ENCODE measurements at regions not wholly inside any gene's neighbourhood (a gene's known extent, or its start where the extent isn't known, plus 50 kb on each side); places are given as distances from the start of the nearest gene placed in this dataset.

DNA sequence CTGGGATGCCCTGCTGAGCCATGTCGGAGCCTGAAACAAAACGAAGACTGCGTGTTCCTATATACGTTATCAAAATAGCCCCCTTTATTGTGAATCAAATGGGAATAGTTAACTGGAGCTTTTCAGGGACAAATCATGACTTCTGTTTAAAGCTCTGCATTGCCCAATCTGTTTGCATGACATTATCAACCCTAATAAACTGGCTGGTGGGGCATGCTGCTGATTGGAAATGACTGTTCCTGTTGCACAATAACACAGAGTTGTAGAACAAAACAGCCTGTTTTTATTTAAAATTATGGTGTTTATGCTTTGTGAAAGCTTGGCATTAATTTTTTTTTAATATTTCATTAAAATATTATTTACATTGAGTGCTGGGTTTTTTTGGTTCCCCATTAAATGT lies 215.5 kb downstream of the TMEM167A start:
- CTCF ChIA-PET: no interaction called here
- H3K9me3 Mint-ChIP-seq: no peaks in the 10 kb centered on the region
- no peak overlapping the region for H3K27ac ChIP-seq (ENCODE audit: low read depth, low read length)
- no peak overlapping the region for H3K4me3 ChIP-seq (ENCODE audit: low read length)
- no peak for DNase-seq
- no peaks in the 10 kb centered on the region for H3K9me3 ChIP-seq (ENCODE audit: low read length)
- no peaks in the 10 kb centered on the region for H3K4me1 Mint-ChIP-seq
- H3K4me3 Mint-ChIP-seq: no peak overlapping the region
- H3K4me1 ChIP-seq (ENCODE audit: insufficient read depth, low read length): no peaks in the 10 kb centered on the region
- no peak overlapping the region for H3K27ac Mint-ChIP-seq
- H3K36me3 ChIP-seq (ENCODE audit: insufficient read depth, low read length): no peaks in the 10 kb centered on the region
- H3K36me3 Mint-ChIP-seq: no peaks in the 10 kb centered on the region
- POLR2A ChIA-PET: no interaction called here
- peaks cover 0 to 2% of the 10 kb centered on the region in 2 donors for H3K27me3 Mint-ChIP-seq
- no peaks in the 10 kb centered on the region for H3K27me3 ChIP-seq (ENCODE audit: insufficient read depth, low read length, poor library complexity, severe bottlenecking)

- POLR2A ChIA-PET: no interaction called here
- no peak overlapping the region for H3K4me3 Mint-ChIP-seq
- no peaks in the 10 kb centered on the region for H3K9me3 Mint-ChIP-seq
- no peak for DNase-seq
- no peak overlapping the region for H3K27ac ChIP-seq (ENCODE audit: low read depth, low read length)
- no peak overlapping the region for H3K27ac Mint-ChIP-seq
- CTCF ChIA-PET: no interaction called here
- H3K4me1 ChIP-seq (ENCODE audit: insufficient read depth, low read length): no peaks in the 10 kb centered on the region
- no peaks in the 10 kb centered on the region for H3K9me3 ChIP-seq (ENCODE audit: low read length)
- H3K36me3 ChIP-seq (ENCODE audit: insufficient read depth, low read length): no peaks in the 10 kb centered on the region
- H3K27me3 Mint-ChIP-seq: peaks cover 0 to 2% of the 10 kb centered on the region in 2 donors
- no peaks in the 10 kb centered on the region for H3K4me1 Mint-ChIP-seq
- no peaks in the 10 kb centered on the region for H3K36me3 Mint-ChIP-seq
- no peaks in the 10 kb centered on the region for H3K27me3 ChIP-seq (ENCODE audit: insufficient read depth, low read length, poor library complexity, severe bottlenecking)
- H3K4me3 ChIP-seq (ENCODE audit: low read length): no peak overlapping the region
These were observed 217.6 kb downstream of the TMEM167A start for GRCh38 chr5:82859451-82860140.

DNA sequence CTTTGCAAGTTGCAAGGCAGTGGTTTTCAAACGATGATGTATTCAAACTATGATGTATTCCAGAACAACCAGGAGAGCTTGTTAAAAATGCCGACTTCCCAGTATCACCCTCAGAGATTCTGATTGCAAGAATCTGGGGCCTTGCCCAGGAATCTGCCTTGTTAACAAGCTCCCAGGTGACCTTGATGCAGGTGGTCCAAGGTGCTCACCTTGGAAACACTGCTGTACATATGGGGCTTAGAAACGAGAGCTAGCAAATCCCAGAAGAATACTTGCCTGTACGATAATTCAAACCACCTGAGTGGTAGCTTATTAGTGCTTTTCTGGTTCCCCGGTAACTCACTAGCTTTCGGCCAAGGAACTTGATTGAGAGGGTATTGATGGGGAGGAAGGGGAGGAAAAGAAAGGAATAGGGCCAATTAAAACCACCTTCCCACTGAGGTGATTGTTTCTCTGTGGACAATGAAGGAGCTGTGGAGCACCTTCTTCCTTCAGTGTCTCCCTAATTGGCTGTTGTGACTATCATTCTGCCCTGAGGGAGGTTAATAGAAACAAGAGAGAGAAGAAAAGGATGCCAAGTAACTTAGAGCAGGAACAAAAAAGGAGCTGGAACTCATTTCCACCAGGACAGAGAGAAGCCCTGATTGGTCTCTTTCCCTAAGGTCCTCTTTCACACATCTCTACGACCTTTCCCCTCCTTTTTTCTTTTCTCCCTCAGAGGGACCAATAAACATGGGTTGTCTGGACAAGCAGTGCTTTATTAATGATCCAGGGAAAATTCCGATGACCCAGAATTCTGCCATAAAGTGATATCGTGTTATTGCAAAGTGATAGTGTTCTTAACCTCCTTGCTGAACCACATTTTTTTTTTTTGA lies 218.8 kb downstream of the TMEM167A start:
- ChIA-PET POLR2A (no interaction called here), CTCF (no interaction called here)
- Mint-ChIP-seq H3K36me3 (no peaks in the 10 kb centered on the region), H3K4me3 (no peak overlapping the region), H3K27ac (no peak overlapping the region), H3K27me3 (peaks cover 0 to 2% of the 10 kb centered on the region in 2 donors), H3K9me3 (no peaks in the 10 kb centered on the region), H3K4me1 (no peaks in the 10 kb centered on the region)
- no peaks in the 10 kb centered on the region for H3K4me1 ChIP-seq (ENCODE audit: insufficient read depth, low read length)
- no peak for DNase-seq
- H3K36me3 ChIP-seq (ENCODE audit: insufficient read depth, low read length): no peaks in the 10 kb centered on the region
- no peak overlapping the region for H3K27ac ChIP-seq (ENCODE audit: low read depth, low read length)
- no peak overlapping the region for H3K4me3 ChIP-seq (ENCODE audit: low read length)
- H3K9me3 ChIP-seq (ENCODE audit: low read length): no peaks in the 10 kb centered on the region
- H3K27me3 ChIP-seq (ENCODE audit: insufficient read depth, low read length, poor library complexity, severe bottlenecking): no peaks in the 10 kb centered on the region

GRCh38 chr5:82855893-82856550 lies 221.2 kb downstream of the TMEM167A start:
- no peaks in the 10 kb centered on the region for H3K4me1 Mint-ChIP-seq
- no peaks in the 10 kb centered on the region for H3K4me1 ChIP-seq (ENCODE audit: insufficient read depth, low read length)
- no peaks in the 10 kb centered on the region for H3K27me3 Mint-ChIP-seq
- H3K9me3 ChIP-seq (ENCODE audit: low read length): no peaks in the 10 kb centered on the region
- H3K4me3 ChIP-seq (ENCODE audit: low read length): no peak overlapping the region
- H3K4me3 Mint-ChIP-seq: no peak overlapping the region
- H3K27me3 ChIP-seq (ENCODE audit: insufficient read depth, low read length, poor library complexity, severe bottlenecking): no peaks in the 10 kb centered on the region
- H3K27ac ChIP-seq (ENCODE audit: low read depth, low read length): no peak overlapping the region
- H3K36me3 ChIP-seq (ENCODE audit: insufficient read depth, low read length): no peaks in the 10 kb centered on the region
- no peak for DNase-seq
- H3K27ac Mint-ChIP-seq: no peak overlapping the region
- ChIA-PET CTCF (no interaction called here), POLR2A (no interaction called here)
- H3K9me3 Mint-ChIP-seq: no peaks in the 10 kb centered on the region
- no peaks in the 10 kb centered on the region for H3K36me3 Mint-ChIP-seq

- Mint-ChIP-seq H3K4me3 (no peak overlapping the region), H3K4me1 (no peaks in the 10 kb centered on the region), H3K9me3 (no peaks in the 10 kb centered on the region), H3K27me3 (no peaks in the 10 kb centered on the region), H3K27ac (no peak overlapping the region), H3K36me3 (no peaks in the 10 kb centered on the region)
- Histone ChIP-seq H3K36me3 (ENCODE audit: insufficient read depth, low read length) (no peaks in the 10 kb centered on the region), H3K9me3 (ENCODE audit: low read length) (no peaks in the 10 kb centered on the region), H3K27ac (ENCODE audit: low read depth, low read length) (no peak overlapping the region), H3K27me3 (ENCODE audit: insufficient read depth, low read length, poor library complexity, severe bottlenecking) (no peaks in the 10 kb centered on the region), H3K4me3 (ENCODE audit: low read length) (no peak overlapping the region), H3K4me1 (ENCODE audit: insufficient read depth, low read length) (no peaks in the 10 kb centered on the region)
- ChIA-PET CTCF (no interaction called here), POLR2A (no interaction called here)
- no peak for DNase-seq
These were observed 222.2 kb downstream of the TMEM167A start for GRCh38 chr5:82854956-82855355.

DNA sequence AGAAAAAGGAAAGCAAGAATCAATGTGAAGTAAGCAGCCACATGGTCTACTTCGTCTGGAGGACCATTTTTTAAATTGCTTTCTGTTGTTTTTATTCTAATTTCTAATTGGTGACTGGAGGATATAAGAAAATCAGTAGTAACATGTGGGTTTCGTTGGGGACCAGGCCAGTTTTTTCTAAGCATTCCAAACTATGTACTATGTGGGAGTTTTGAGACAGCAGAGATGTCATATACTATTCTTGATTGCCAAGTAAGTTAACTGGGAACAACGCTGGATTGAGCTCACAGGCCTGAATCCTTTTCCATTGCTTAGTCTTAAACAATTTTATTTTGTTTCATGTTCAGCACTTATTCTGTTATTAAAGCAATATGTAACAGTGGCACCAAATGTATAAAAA lies 225.7 kb downstream of the TMEM167A start:
- H3K27ac ChIP-seq (ENCODE audit: low read depth, low read length): no peak overlapping the region
- Mint-ChIP-seq H3K9me3 (no peaks in the 10 kb centered on the region), H3K27me3 (peaks cover 0 to 3% of the 10 kb centered on the region in 2 donors), H3K4me1 (no peaks in the 10 kb centered on the region), H3K27ac (no peak overlapping the region), H3K4me3 (no peak overlapping the region), H3K36me3 (no peaks in the 10 kb centered on the region)
- H3K27me3 ChIP-seq (ENCODE audit: insufficient read depth, low read length, poor library complexity, severe bottlenecking): no peaks in the 10 kb centered on the region
- H3K36me3 ChIP-seq (ENCODE audit: insufficient read depth, low read length): no peaks in the 10 kb centered on the region
- no peak for DNase-seq
- no peak overlapping the region for H3K4me3 ChIP-seq (ENCODE audit: low read length)
- ChIA-PET CTCF (no interaction called here), POLR2A (no interaction called here)
- H3K9me3 ChIP-seq (ENCODE audit: low read length): no peaks in the 10 kb centered on the region
- no peaks in the 10 kb centered on the region for H3K4me1 ChIP-seq (ENCODE audit: insufficient read depth, low read length)

DNA sequence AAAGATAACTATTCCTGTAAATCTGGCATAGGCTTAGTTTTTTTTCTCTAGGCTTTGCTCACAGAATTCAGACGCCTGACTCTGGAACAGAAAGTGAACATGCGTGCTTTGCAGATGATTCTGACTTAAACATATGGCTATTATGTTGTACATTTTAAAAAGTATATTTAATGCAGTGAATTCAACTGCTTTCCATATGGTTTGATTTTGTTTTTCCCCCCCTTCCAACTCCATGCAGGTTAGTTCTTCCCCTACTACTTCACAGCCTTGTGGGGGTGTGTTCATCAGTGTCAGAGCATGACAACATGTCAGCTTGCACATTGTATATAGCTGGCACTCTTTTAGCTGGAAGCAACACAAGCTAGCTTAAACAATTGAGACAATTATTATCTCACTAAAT lies 226.8 kb downstream of the TMEM167A start:
- no peak overlapping the region for H3K4me3 ChIP-seq (ENCODE audit: low read length)
- H3K4me1 ChIP-seq (ENCODE audit: insufficient read depth, low read length): no peaks in the 10 kb centered on the region
- no peaks in the 10 kb centered on the region for H3K36me3 Mint-ChIP-seq
- H3K9me3 Mint-ChIP-seq: no peaks in the 10 kb centered on the region
- H3K27me3 ChIP-seq (ENCODE audit: insufficient read depth, low read length, poor library complexity, severe bottlenecking): no peaks in the 10 kb centered on the region
- no peak for DNase-seq
- ChIA-PET CTCF (no interaction called here), POLR2A (no interaction called here)
- H3K27me3 Mint-ChIP-seq: peaks cover 3 to 5% of the 10 kb centered on the region in 2 donors
- H3K27ac Mint-ChIP-seq: no peak overlapping the region
- H3K36me3 ChIP-seq (ENCODE audit: insufficient read depth, low read length): no peaks in the 10 kb centered on the region
- no peaks in the 10 kb centered on the region for H3K4me1 Mint-ChIP-seq
- H3K9me3 ChIP-seq (ENCODE audit: low read length): no peaks in the 10 kb centered on the region
- H3K4me3 Mint-ChIP-seq: no peak overlapping the region
- no peak overlapping the region for H3K27ac ChIP-seq (ENCODE audit: low read depth, low read length)

DNA sequence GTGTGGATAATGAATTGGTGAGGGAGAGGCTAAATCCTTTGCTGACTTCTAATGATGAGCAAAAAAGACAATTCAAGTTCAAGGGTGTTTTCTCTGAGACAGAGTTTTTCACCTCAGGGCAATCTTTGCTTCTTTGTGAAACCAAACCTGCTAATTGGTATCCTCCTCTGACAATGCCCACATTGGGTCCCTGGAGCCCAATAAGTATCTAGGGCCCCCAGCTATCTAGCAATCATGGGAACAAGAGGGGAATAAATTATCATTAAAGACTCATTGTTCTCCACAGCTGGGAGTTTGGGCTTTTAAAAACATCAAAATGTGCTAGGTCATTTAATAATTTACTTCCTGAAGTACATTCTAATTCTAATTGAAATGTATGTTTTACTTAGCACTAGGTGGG lies 227.3 kb downstream of the TMEM167A start:
- H3K27ac Mint-ChIP-seq: no peak overlapping the region
- H3K4me3 ChIP-seq (ENCODE audit: low read length): no peak overlapping the region
- no peaks in the 10 kb centered on the region for H3K9me3 Mint-ChIP-seq
- no peaks in the 10 kb centered on the region for H3K4me1 Mint-ChIP-seq
- no peaks in the 10 kb centered on the region for H3K27me3 ChIP-seq (ENCODE audit: insufficient read depth, low read length, poor library complexity, severe bottlenecking)
- POLR2A ChIA-PET: no interaction called here
- peaks cover 3 to 5% of the 10 kb centered on the region in 2 donors for H3K27me3 Mint-ChIP-seq
- no peak overlapping the region for H3K4me3 Mint-ChIP-seq
- no peaks in the 10 kb centered on the region for H3K4me1 ChIP-seq (ENCODE audit: insufficient read depth, low read length)
- H3K9me3 ChIP-seq (ENCODE audit: low read length): no peaks in the 10 kb centered on the region
- no peak for DNase-seq
- H3K27ac ChIP-seq (ENCODE audit: low read depth, low read length): no peak overlapping the region
- H3K36me3 Mint-ChIP-seq: no peaks in the 10 kb centered on the region
- no peaks in the 10 kb centered on the region for H3K36me3 ChIP-seq (ENCODE audit: insufficient read depth, low read length)
- CTCF ChIA-PET: no interaction called here

Data from CD8-positive, alpha-beta memory T cell (primary cell).